ENCODE measurements at regions not wholly inside any gene's neighbourhood (a gene's known extent, or its start where the extent isn't known, plus 50 kb on each side); places are given as distances from the start of the nearest gene placed in this dataset.
"Not testable (repeated sequence)": the region's sequence is repeated elsewhere in the genome, so short reads cannot be mapped to it uniquely, and the experiment has no call there.

DNA sequence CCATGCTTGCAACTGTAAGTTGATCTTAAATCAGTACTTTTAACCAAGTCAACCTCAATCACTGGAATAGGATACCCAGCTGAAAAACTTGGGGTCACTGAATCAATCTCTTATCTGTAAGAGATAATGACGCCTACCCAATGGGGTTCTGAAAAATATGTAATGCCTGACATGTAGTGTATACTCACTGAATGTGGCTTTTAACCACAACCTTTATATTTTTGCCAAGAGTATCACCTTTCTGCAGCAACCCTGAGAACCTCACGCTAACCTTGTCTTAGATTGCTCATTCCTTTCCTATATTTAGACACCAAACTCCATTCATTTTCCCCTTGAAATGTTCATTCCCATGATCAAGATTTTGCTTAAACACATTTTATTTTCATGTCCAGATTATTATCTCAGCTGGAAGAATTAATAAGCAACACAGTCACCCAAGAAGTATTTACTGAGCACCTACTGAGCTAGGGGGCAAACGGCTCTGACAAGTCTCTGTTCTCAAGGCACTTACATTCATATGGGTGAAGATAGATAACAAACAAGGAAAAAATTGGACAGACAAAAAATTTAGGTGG, 82.7 kb upstream of the GBA3 start:
- not testable (repeated sequence) for TF ChIP-seq CTCF, POLR2A, POLR2AphosphoS5 (IDR thresholded peaks at IDR 0.05)

Data from breast epithelium (tissue), 3 donors.